NCI-H69 (cell line): ENCODE measurements at regions not wholly inside any gene's neighbourhood (a gene's known extent, or its start where the extent isn't known, plus 50 kb on each side); places are given as distances from the start of the nearest gene placed in this dataset.
"Not testable (repeated sequence)": the region's sequence is repeated elsewhere in the genome, so short reads cannot be mapped to it uniquely, and the experiment has no call there.

Experiments
- DNase-seq: peaks from one replicate; lab custom pipeline; 2025; lab: John Stamatoyannopoulos, UW

GRCh38 chr4:13986548-13986947 is 359.0 kb upstream of the BOD1L1 start:
- DNase-seq, result no peak

GRCh38 chr4:13988353-13989305 is 361.1 kb upstream of the BOD1L1 start:
- no peak for DNase-seq

- DNase-seq, result no peak
Observed at GRCh38 chr4:13989501-13989900, 362.0 kb upstream of the BOD1L1 start.

GRCh38 chr4:13990596-13991589 is 363.4 kb upstream of the BOD1L1 start:
- no peak for DNase-seq

- DNase-seq, result no peak
Observed at GRCh38 chr4:13992041-13992440, 364.5 kb upstream of the BOD1L1 start.

- no peak for DNase-seq
Observed at GRCh38 chr4:13992975-13993520, 365.5 kb upstream of the BOD1L1 start.

GRCh38 chr4:13994016-13994415 is 366.5 kb upstream of the BOD1L1 start:
- no peak for DNase-seq

- DNase-seq, result no peak
Observed at GRCh38 chr4:13998850-13999445, 371.4 kb upstream of the BOD1L1 start.

- no peak for DNase-seq
Observed at GRCh38 chr4:14000091-14000814, 372.7 kb upstream of the BOD1L1 start.

GRCh38 chr4:14002331-14002730 is 374.8 kb upstream of the BOD1L1 start:
- DNase-seq, result not testable (repeated sequence)

GRCh38 chr4:14008494-14008893 is 381.0 kb upstream of the BOD1L1 start:
- no peak for DNase-seq

GRCh38 chr4:14018191-14018853 is 390.8 kb upstream of the BOD1L1 start:
- no peak for DNase-seq

GRCh38 chr4:14022456-14022855 is 394.9 kb upstream of the BOD1L1 start:
- DNase-seq, result no peak

GRCh38 chr4:14023036-14023435 is 395.5 kb upstream of the BOD1L1 start:
- no peak for DNase-seq

GRCh38 chr4:14023896-14024295 is 396.4 kb upstream of the BOD1L1 start:
- DNase-seq, result no peak

GRCh38 chr4:14025111-14025510 is 397.6 kb upstream of the BOD1L1 start:
- no peak for DNase-seq

GRCh38 chr4:14025891-14026290 is 398.4 kb upstream of the BOD1L1 start:
- DNase-seq, result no peak

GRCh38 chr4:14028862-14029261 is 401.3 kb upstream of the BOD1L1 start:
- no peak for DNase-seq

GRCh38 chr4:14035076-14035475 is 407.6 kb upstream of the BOD1L1 start:
- no peak for DNase-seq

GRCh38 chr4:14043203-14043602 is 415.7 kb upstream of the BOD1L1 start:
- no peak for DNase-seq

- DNase-seq, result no peak
Observed at GRCh38 chr4:14046642-14047041, 419.1 kb upstream of the BOD1L1 start.
